HepG2 (cell line): ENCODE measurements at regions not wholly inside any gene's neighbourhood (a gene's known extent, or its start where the extent isn't known, plus 50 kb on each side); places are given as distances from the start of the nearest gene placed in this dataset.

Experiments used
- CENPT ChIP-seq: sonication (generic); formaldehyde crosslinking; IDR thresholded peaks from 2 replicates; pipeline ENCODE4 v1.8.0; 2022; ENCODE audit warnings: low read depth, mild to moderate bottlenecking, moderate library complexity, missing genetic modification reagents
- POLR2A ChIP-seq, 2 experiments: IDR thresholded peaks; 2 replicates each; pipeline ENCODE4 v1.6.1; 2011; ENCODE audit warnings: low read depth in 2 of 2, low read length in 2 of 2, mild to moderate bottlenecking in 1 of 2, moderate library complexity in 1 of 2; ENCODE audit not compliant: insufficient read depth in 1 of 2
- SALL2 ChIP-seq: sonication (generic); formaldehyde crosslinking; IDR thresholded peaks from 2 replicates; pipeline ENCODE4 v1.8.1; 2023; ENCODE audit warnings: mild to moderate bottlenecking, missing genetic modification reagents, inconsistent platforms
- ZFX ChIP-seq: sonication (generic); formaldehyde crosslinking; IDR thresholded peaks from 2 replicates; pipeline ENCODE4 v1.4.0; 2020; ENCODE audit warnings: mild to moderate bottlenecking, low read depth, missing genetic modification reagents, moderate library complexity
- TF ChIP-seq, protein P1 (sequence below): sonication (generic); formaldehyde crosslinking; IDR thresholded peaks from 2 replicates; pipeline ENCODE4 v1.5.0; 2020; ENCODE audit warnings: mild to moderate bottlenecking, missing genetic modification reagents, moderate library complexity
- TF ChIP-seq, protein P2 (sequence below), 2 experiments: fragments of 450-650 bp in 1 of 2; sonication (generic) in 1 of 2; formaldehyde crosslinking in 1 of 2; IDR thresholded peaks; 2 replicates each; pipeline versions ENCODE4 v1.6.1 to v1.8.0; 2016 to 2022; ENCODE audit warnings: antibody characterized with exemption in 1 of 2, mild to moderate bottlenecking in 1 of 2, missing genetic modification reagents in 1 of 2
- TF ChIP-seq, protein P3 (sequence below): sonication (generic); formaldehyde crosslinking; IDR thresholded peaks from 2 replicates; pipeline ENCODE4 v1.4.0; 2020; ENCODE audit warnings: low read depth, mild to moderate bottlenecking, missing genetic modification reagents
- TF ChIP-seq, protein P4 (sequence below): sonication (generic); formaldehyde crosslinking; IDR thresholded peaks from 2 replicates; pipeline ENCODE4 v1.4.0; 2020; ENCODE audit warnings: missing genetic modification reagents, borderline replicate concordance

DNA sequence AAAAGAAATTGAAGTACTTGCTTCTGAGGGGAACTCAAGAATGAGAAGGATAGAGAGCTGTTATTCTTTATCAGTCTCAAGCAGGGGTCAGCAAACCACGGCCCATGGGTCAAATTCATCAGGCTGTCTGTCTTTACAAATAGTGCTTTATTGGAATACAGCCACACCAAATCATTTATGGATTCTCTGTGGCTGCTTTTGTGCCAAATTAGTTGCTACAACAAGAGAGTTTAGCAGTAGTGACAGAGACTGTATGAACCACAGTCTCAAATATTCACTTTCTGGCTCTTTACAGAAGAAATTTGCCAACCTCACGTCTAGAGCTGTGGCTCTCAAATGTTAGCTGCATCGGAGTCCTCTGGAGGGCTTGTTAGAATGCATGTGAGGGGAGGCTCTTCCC lies 258.0 kb upstream of the RARB start:
- TF ChIP-seq, protein P1, sequence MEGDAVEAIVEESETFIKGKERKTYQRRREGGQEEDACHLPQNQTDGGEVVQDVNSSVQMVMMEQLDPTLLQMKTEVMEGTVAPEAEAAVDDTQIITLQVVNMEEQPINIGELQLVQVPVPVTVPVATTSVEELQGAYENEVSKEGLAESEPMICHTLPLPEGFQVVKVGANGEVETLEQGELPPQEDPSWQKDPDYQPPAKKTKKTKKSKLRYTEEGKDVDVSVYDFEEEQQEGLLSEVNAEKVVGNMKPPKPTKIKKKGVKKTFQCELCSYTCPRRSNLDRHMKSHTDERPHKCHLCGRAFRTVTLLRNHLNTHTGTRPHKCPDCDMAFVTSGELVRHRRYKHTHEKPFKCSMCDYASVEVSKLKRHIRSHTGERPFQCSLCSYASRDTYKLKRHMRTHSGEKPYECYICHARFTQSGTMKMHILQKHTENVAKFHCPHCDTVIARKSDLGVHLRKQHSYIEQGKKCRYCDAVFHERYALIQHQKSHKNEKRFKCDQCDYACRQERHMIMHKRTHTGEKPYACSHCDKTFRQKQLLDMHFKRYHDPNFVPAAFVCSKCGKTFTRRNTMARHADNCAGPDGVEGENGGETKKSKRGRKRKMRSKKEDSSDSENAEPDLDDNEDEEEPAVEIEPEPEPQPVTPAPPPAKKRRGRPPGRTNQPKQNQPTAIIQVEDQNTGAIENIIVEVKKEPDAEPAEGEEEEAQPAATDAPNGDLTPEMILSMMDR (CRISPR knock-in tag) = no peak
- TF ChIP-seq CENPT (no peak), ZFX (CRISPR knock-in tag) (no peak), SALL2 (CRISPR knock-in tag) (no peak), POLR2A (IDR thresholded peaks at IDR 0.05; ENCODE audit: insufficient read depth in 1 of 2, low read depth in 2 of 2, low read length in 2 of 2) (no peak)
- TF ChIP-seq, protein P2, sequence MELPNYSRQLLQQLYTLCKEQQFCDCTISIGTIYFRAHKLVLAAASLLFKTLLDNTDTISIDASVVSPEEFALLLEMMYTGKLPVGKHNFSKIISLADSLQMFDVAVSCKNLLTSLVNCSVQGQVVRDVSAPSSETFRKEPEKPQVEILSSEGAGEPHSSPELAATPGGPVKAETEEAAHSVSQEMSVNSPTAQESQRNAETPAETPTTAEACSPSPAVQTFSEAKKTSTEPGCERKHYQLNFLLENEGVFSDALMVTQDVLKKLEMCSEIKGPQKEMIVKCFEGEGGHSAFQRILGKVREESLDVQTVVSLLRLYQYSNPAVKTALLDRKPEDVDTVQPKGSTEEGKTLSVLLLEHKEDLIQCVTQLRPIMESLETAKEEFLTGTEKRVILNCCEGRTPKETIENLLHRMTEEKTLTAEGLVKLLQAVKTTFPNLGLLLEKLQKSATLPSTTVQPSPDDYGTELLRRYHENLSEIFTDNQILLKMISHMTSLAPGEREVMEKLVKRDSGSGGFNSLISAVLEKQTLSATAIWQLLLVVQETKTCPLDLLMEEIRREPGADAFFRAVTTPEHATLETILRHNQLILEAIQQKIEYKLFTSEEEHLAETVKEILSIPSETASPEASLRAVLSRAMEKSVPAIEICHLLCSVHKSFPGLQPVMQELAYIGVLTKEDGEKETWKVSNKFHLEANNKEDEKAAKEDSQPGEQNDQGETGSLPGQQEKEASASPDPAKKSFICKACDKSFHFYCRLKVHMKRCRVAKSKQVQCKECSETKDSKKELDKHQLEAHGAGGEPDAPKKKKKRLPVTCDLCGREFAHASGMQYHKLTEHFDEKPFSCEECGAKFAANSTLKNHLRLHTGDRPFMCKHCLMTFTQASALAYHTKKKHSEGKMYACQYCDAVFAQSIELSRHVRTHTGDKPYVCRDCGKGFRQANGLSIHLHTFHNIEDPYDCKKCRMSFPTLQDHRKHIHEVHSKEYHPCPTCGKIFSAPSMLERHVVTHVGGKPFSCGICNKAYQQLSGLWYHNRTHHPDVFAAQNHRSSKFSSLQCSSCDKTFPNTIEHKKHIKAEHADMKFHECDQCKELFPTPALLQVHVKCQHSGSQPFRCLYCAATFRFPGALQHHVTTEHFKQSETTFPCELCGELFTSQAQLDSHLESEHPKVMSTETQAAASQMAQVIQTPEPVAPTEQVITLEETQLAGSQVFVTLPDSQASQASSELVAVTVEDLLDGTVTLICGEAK (IDR thresholded peaks at IDR 0.05) = no peak
- TF ChIP-seq, protein P2 (CRISPR knock-in tag; IDR thresholded peaks at IDR 0.05) = no peak
- TF ChIP-seq, protein P3, sequence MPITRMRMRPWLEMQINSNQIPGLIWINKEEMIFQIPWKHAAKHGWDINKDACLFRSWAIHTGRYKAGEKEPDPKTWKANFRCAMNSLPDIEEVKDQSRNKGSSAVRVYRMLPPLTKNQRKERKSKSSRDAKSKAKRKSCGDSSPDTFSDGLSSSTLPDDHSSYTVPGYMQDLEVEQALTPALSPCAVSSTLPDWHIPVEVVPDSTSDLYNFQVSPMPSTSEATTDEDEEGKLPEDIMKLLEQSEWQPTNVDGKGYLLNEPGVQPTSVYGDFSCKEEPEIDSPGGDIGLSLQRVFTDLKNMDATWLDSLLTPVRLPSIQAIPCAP (CRISPR knock-in tag) = no peak
- TF ChIP-seq, protein P4, sequence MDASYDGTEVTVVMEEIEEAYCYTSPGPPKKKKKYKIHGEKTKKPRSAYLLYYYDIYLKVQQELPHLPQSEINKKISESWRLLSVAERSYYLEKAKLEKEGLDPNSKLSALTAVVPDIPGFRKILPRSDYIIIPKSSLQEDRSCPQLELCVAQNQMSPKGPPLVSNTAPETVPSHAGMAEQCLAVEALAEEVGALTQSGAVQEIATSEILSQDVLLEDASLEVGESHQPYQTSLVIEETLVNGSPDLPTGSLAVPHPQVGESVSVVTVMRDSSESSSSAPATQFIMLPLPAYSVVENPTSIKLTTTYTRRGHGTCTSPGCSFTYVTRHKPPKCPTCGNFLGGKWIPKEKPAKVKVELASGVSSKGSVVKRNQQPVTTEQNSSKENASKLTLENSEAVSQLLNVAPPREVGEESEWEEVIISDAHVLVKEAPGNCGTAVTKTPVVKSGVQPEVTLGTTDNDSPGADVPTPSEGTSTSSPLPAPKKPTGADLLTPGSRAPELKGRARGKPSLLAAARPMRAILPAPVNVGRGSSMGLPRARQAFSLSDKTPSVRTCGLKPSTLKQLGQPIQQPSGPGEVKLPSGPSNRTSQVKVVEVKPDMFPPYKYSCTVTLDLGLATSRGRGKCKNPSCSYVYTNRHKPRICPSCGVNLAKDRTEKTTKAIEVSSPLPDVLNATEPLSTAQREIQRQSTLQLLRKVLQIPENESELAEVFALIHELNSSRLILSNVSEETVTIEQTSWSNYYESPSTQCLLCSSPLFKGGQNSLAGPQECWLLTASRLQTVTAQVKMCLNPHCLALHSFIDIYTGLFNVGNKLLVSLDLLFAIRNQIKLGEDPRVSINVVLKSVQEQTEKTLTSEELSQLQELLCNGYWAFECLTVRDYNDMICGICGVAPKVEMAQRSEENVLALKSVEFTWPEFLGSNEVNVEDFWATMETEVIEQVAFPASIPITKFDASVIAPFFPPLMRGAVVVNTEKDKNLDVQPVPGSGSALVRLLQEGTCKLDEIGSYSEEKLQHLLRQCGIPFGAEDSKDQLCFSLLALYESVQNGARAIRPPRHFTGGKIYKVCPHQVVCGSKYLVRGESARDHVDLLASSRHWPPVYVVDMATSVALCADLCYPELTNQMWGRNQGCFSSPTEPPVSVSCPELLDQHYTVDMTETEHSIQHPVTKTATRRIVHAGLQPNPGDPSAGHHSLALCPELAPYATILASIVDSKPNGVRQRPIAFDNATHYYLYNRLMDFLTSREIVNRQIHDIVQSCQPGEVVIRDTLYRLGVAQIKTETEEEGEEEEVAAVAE (CRISPR knock-in tag) = no peak
